Right renal pelvis (tissue), 4 donors: ENCODE measurements at regions not wholly inside any gene's neighbourhood (a gene's known extent, or its start where the extent isn't known, plus 50 kb on each side); places are given as distances from the start of the nearest gene placed in this dataset.
"Not testable (repeated sequence)": the region's sequence is repeated elsewhere in the genome, so short reads cannot be mapped to it uniquely, and the experiment has no call there.

Source experiments
- DNase-seq, 4 donors: peaks; one replicate each; pipeline ENCODE4 v3.0.0-alpha.2; 2013; ENCODE audit warnings: low read depth in 4 of 4, low spot score in 3 of 4, missing footprints in 1 of 4

- DNase-seq: no peak
These were observed 1369.8 kb upstream of the NUDT12 start for GRCh38 chr5:104932431-104932830.

- DNase-seq: no peak
These were observed 1366.4 kb upstream of the NUDT12 start for GRCh38 chr5:104928906-104929520.

- no peak for DNase-seq
These were observed 1352.6 kb upstream of the NUDT12 start for GRCh38 chr5:104915226-104915625.

GRCh38 chr5:104914536-104915070, 1352.0 kb upstream of the NUDT12 start:
- no peak for DNase-seq

- DNase-seq: no peak
These were observed 1351.3 kb upstream of the NUDT12 start for GRCh38 chr5:104913841-104914281.

- no peak for DNase-seq
These were observed 1347.2 kb upstream of the NUDT12 start for GRCh38 chr5:104909803-104910202.

- DNase-seq: no peak
These were observed 1342.0 kb upstream of the NUDT12 start for GRCh38 chr5:104904561-104904960.

- no peak for DNase-seq
These were observed 1341.4 kb upstream of the NUDT12 start for GRCh38 chr5:104903941-104904340.

- DNase-seq: no peak
These were observed 1329.0 kb upstream of the NUDT12 start for GRCh38 chr5:104891596-104891995.

GRCh38 chr5:104890767-104891166, 1328.2 kb upstream of the NUDT12 start:
- DNase-seq: no peak

GRCh38 chr5:104859437-104859836, 1296.8 kb upstream of the NUDT12 start:
- DNase-seq: no peak

GRCh38 chr5:104852099-104852498, 1289.5 kb upstream of the NUDT12 start:
- not testable (repeated sequence) for DNase-seq

- DNase-seq: no peak
These were observed 1283.0 kb upstream of the NUDT12 start for GRCh38 chr5:104845541-104845940.

GRCh38 chr5:104843822-104844221, 1281.2 kb upstream of the NUDT12 start:
- no peak for DNase-seq

- DNase-seq: no peak
These were observed 1277.7 kb upstream of the NUDT12 start for GRCh38 chr5:104840284-104840683.

- not testable (repeated sequence) for DNase-seq
These were observed 1268.9 kb upstream of the NUDT12 start for GRCh38 chr5:104831515-104831914.

GRCh38 chr5:104821606-104822005, 1259.0 kb upstream of the NUDT12 start:
- DNase-seq: no peak

GRCh38 chr5:104817127-104817526, 1254.5 kb upstream of the NUDT12 start:
- no peak for DNase-seq

- DNase-seq: no peak
These were observed 1252.6 kb upstream of the NUDT12 start for GRCh38 chr5:104815212-104815611.

GRCh38 chr5:104800440-104801048, 1238.0 kb upstream of the NUDT12 start:
- DNase-seq: no peak

- no peak for DNase-seq
These were observed 1231.1 kb upstream of the NUDT12 start for GRCh38 chr5:104793755-104794080.

- DNase-seq: no peak
These were observed 1230.6 kb upstream of the NUDT12 start for GRCh38 chr5:104793031-104793754.
